SK-N-SH (cell line): ENCODE measurements at regions not wholly inside any gene's neighbourhood (a gene's known extent, or its start where the extent isn't known, plus 50 kb on each side); places are given as distances from the start of the nearest gene placed in this dataset.

Experiments
- CTCF ChIA-PET: fragments of 300-600, 350-600 bp; formaldehyde crosslinking; extraction: SDS; loops from one replicate; lab custom pipeline; 2021; lab: Yijun Ruan, JAX
- POLR2A ChIA-PET: fragments of 350-600 bp; sonication (Branson Sonifier 250); formaldehyde crosslinking; extraction: SDS; loops from one replicate; lab custom pipeline; 2020; ENCODE audit warnings: antibody characterized with exemption, inconsistent platforms; lab: Yijun Ruan, JAX
- DNase-seq: peaks from one replicate; pipeline ENCODE4 v3.0.0; 2012
- H2AFZ ChIP-seq: fragments of 200-600 bp; sonication (generic); 2 replicates; pipeline ENCODE4 v1.8.1; 2016; ENCODE audit warnings: antibody characterized with exemption, mild to moderate bottlenecking, low read depth
- H3F3A ChIP-seq: fragments of 200-600 bp; sonication (generic); replicated peaks from 2 replicates; pipeline ENCODE3; 2016; ENCODE audit warnings: antibody characterized with exemption, mild to moderate bottlenecking; ENCODE audit not compliant: insufficient read depth
- H3K27ac ChIP-seq, 2 experiments: fragments of 200-500 bp in 1 of 2; fragments of 200-600 bp in 1 of 2; sonication (Bioruptor generic) in 1 of 2; sonication (generic), shearing (Covaris generic) in 1 of 2; 2 replicates each; pipeline versions ENCODE4 v1.5.1 to v1.6.1; 2014 to 2016; ENCODE audit warnings: low read depth in 2 of 2, inconsistent platforms in 1 of 2, low read length in 1 of 2, mild to moderate bottlenecking in 1 of 2, mixed read lengths in 1 of 2
- H3K27me3 ChIP-seq: fragments of 200-600 bp; sonication (generic), shearing (Covaris generic); 2 replicates; pipeline ENCODE4 v1.6.1; 2016; ENCODE audit warnings: mixed run types; ENCODE audit not compliant: insufficient read depth
- H3K36me3 ChIP-seq, 2 experiments: fragments of 200-500 bp in 1 of 2; fragments of 200-600 bp in 1 of 2; sonication (Bioruptor generic) in 1 of 2; sonication (generic) in 1 of 2; replicated peaks in 1 of 2; 2 replicates each; pipeline versions ENCODE3 to v1.5.1; 2014 to 2016; ENCODE audit warnings: low read length in 1 of 2, mild to moderate bottlenecking in 1 of 2; ENCODE audit not compliant: insufficient read depth in 2 of 2, control insufficient read depth in 1 of 2
- H3K4me1 ChIP-seq, 2 experiments: fragments of 200-500 bp in 1 of 2; fragments of 200-600 bp in 1 of 2; sonication (Bioruptor generic) in 1 of 2; sonication (generic), shearing (Covaris generic) in 1 of 2; 2 replicates each; pipeline versions ENCODE4 v1.5.1 to v1.6.1; 2014 to 2016; ENCODE audit warnings: low read depth in 1 of 2, low read length in 1 of 2, mixed run types in 1 of 2; ENCODE audit not compliant: insufficient read depth in 2 of 2, control insufficient read depth in 1 of 2
- H3K4me2 ChIP-seq: fragments of 200-600 bp; sonication (generic), shearing (Covaris generic); 2 replicates; pipeline ENCODE4 v1.6.1; 2017; ENCODE audit warnings: mixed run types
- H3K4me3 ChIP-seq, 2 experiments: fragments of 200-500 bp in 1 of 2; fragments of 200-600 bp in 1 of 2; sonication (Bioruptor generic) in 1 of 2; sonication (generic), shearing (Covaris generic) in 1 of 2; 2 replicates each; pipeline versions ENCODE4 v1.5.1 to v1.8.1; 2014 to 2016; ENCODE audit warnings: low read depth in 2 of 2, inconsistent platforms in 1 of 2, low read length in 1 of 2, mild to moderate bottlenecking in 1 of 2, mixed read lengths in 1 of 2, moderate library complexity in 1 of 2
- H3K79me2 ChIP-seq: fragments of 200-600 bp; sonication (generic); 2 replicates; pipeline ENCODE4 v1.8.1; 2017; ENCODE audit warnings: mild to moderate bottlenecking; ENCODE audit not compliant: insufficient read depth
- H3K9ac ChIP-seq: fragments of 200-600 bp; sonication (generic); 2 replicates; pipeline ENCODE4 v1.6.1; 2017; ENCODE audit warnings: mixed run types
- H3K9me2 ChIP-seq: fragments of 200-600 bp; sonication (generic); 2 replicates; pipeline ENCODE4 v1.6.1; 2017; ENCODE audit warnings: mixed run types
- H3K9me3 ChIP-seq: fragments of 200-600 bp; sonication (generic); 2 replicates; pipeline ENCODE4 v1.6.1; 2017; ENCODE audit warnings: mixed run types, mild to moderate bottlenecking, moderate library complexity
- H4K20me1 ChIP-seq: fragments of 200-600 bp; sonication (generic); 2 replicates; pipeline ENCODE4 v1.6.1; 2017; ENCODE audit warnings: mild to moderate bottlenecking, mixed run types; ENCODE audit not compliant: insufficient read depth
- FOSL2 ChIP-seq: IDR thresholded peaks from 2 replicates; pipeline ENCODE4 v1.4.0; 2012; ENCODE audit warnings: low read depth, mild to moderate bottlenecking, moderate library complexity, borderline replicate concordance
- MXI1 ChIP-seq: IDR thresholded peaks from 2 replicates; pipeline ENCODE4 v1.6.1; 2012; ENCODE audit warnings: mild to moderate bottlenecking, low read depth, low read length, improper control_type of control experiment
- NFIC ChIP-seq: IDR thresholded peaks from 2 replicates; pipeline ENCODE4 v1.4.0; 2012; ENCODE audit warnings: borderline replicate concordance
- NRF1 ChIP-seq: IDR thresholded peaks from 2 replicates; pipeline ENCODE4 v1.6.1; 2012; ENCODE audit warnings: low read depth, mild to moderate bottlenecking, low read length
- REST ChIP-seq: IDR thresholded peaks from 2 replicates; pipeline ENCODE4 v1.6.1; 2012; ENCODE audit warnings: mild to moderate bottlenecking, low read depth, low read length, moderate library complexity
- SMC3 ChIP-seq: IDR thresholded peaks from 2 replicates; pipeline ENCODE4 v1.6.1; 2012; ENCODE audit warnings: low read depth, low read length, improper control_type of control experiment
- TAF1 ChIP-seq: IDR thresholded peaks from 2 replicates; pipeline ENCODE4 v1.6.1; 2012; ENCODE audit warnings: low read depth, mild to moderate bottlenecking, low read length, moderate library complexity, borderline replicate concordance
- TCF12 ChIP-seq: IDR thresholded peaks from 2 replicates; pipeline ENCODE4 v1.4.0; 2012
- TEAD4 ChIP-seq: IDR thresholded peaks from 2 replicates; pipeline ENCODE4 v1.4.0; 2012; ENCODE audit warnings: mild to moderate bottlenecking, borderline replicate concordance; ENCODE audit not compliant: insufficient read depth
- USF1 ChIP-seq: IDR thresholded peaks from 2 replicates; pipeline ENCODE4 v1.4.0; 2012; ENCODE audit warnings: low read depth, borderline replicate concordance
- USF2 ChIP-seq: fragments of 150-350 bp; IDR thresholded peaks from 2 replicates; pipeline ENCODE4 v1.6.1; 2017; ENCODE audit warnings: antibody characterized with exemption, low read length, low read depth, borderline replicate concordance
- WGBS: methylation state at CpG from one replicate; pipeline ENCODE4 v1.1.6; 2017; ENCODE audit warnings: low lambda C conversion rate; 5-methylcytosine and 5-hydroxymethylcytosine counted together

GRCh38 chr17:72411124-72411563, 290.3 kb downstream of the SOX9 start (continued):
- TF ChIP-seq REST (no peak), FOSL2 (no peak)
- TF ChIP-seq, all 33 proteins: peak for 0

GRCh38 chr17:72412650-72413076, 291.8 kb downstream of the SOX9 start:
- Histone ChIP-seq H2AFZ (no peak overlapping the region), H3K4me3 (no peak overlapping the region), H3K9me3 (peaks cover 7% of the 10 kb centered on the region), H3K4me1 (peaks cover 20 to 45% of the 10 kb centered on the region in 2 experiments), H3F3A (peaks cover 30% of the 10 kb centered on the region), H3K9ac (no peak overlapping the region), H3K4me2 (no peak overlapping the region), H3K27me3 (no peaks in the 10 kb centered on the region), H4K20me1 (no peaks in the 10 kb centered on the region), H3K9me2 (no peaks in the 10 kb centered on the region), H3K27ac (no peak overlapping the region)
- ChIA-PET POLR2A (no interaction called here), CTCF (no interaction called here)
- 76% methylated on average over 5 of the region's 5 CpGs for WGBS
- no peak for DNase-seq
- TF ChIP-seq TEAD4, result no peak
- TF ChIP-seq USF1, result no peak
- no peak for TF ChIP-seq USF2
- TF ChIP-seq TAF1, result no peak
- no peak for TF ChIP-seq NRF1
- TF ChIP-seq MXI1, result no peak
- no peak for TF ChIP-seq NFIC
- TF ChIP-seq TCF12, result no peak
- no peak for TF ChIP-seq SMC3
- TF ChIP-seq, all 33 proteins: peak for 0
- peaks cover 10% of the 10 kb centered on the region; the same call in 1 of the 2 replicates for H3K79me2 ChIP-seq
- peaks cover 0 to under 1% of the 10 kb centered on the region in 2 experiments for H3K36me3 ChIP-seq
